ENCODE measurements at regions not wholly inside any gene's neighbourhood (a gene's known extent, or its start where the extent isn't known, plus 50 kb on each side); places are given as distances from the start of the nearest gene placed in this dataset.
"Not testable (repeated sequence)": the region's sequence is repeated elsewhere in the genome, so short reads cannot be mapped to it uniquely, and the experiment has no call there.

- not testable (repeated sequence) for TF ChIP-seq ATF3 (CRISPR knock-in tag; IDR thresholded peaks at IDR 0.05); ETV6 (CRISPR knock-in tag; conservative IDR thresholded peaks at IDR 0.05); CTCF (CRISPR knock-in tag; IDR thresholded peaks at IDR 0.05); ZNF329 (CRISPR knock-in tag; IDR thresholded peaks at IDR 0.05; ENCODE audit: low read depth); ZNF138 (CRISPR knock-in tag; IDR thresholded peaks at IDR 0.05; ENCODE audit: low read depth); STAT6 (CRISPR knock-in tag; IDR thresholded peaks at IDR 0.05; ENCODE audit: borderline replicate concordance); NFE2L2 (IDR thresholded peaks at IDR 0.05; ENCODE audit: low read length); ZSCAN30 (CRISPR knock-in tag; IDR thresholded peaks at IDR 0.05); ZNF414 (CRISPR knock-in tag; IDR thresholded peaks at IDR 0.05); FOXO4 (CRISPR knock-in tag; conservative IDR thresholded peaks at IDR 0.05); PRDM4 (CRISPR knock-in tag; IDR thresholded peaks at IDR 0.05; ENCODE audit: borderline replicate concordance); FOXP4 (CRISPR knock-in tag; IDR thresholded peaks at IDR 0.05)
Observed at GRCh38 chr6:2317498-2317897, 72.1 kb upstream of the GMDS start.
